GM23338 (cell line): ENCODE measurements at regions not wholly inside any gene's neighbourhood (a gene's known extent, or its start where the extent isn't known, plus 50 kb on each side); places are given as distances from the start of the nearest gene placed in this dataset.

ENCODE experiments used
- ATAC-seq: fragments of 200-7000 bp; cut with Tn5 transposase; 3 replicates; pipeline ENCODE4 v1.9.1; 2020
- DNase-seq: peaks from one replicate; pipeline ENCODE4 v3.0.0-alpha.2; 2015; ENCODE audit warnings: low spot score
- H2AFZ ChIP-seq: fragments of 200-600 bp; sonication (generic); 2 replicates; pipeline ENCODE4 v1.8.0; 2016; ENCODE audit warnings: antibody characterized with exemption, mild to moderate bottlenecking, moderate library complexity
- H3F3A ChIP-seq: fragments of 200-600 bp; sonication (generic); replicated peaks from 2 replicates; pipeline ENCODE4 v1.8.0; 2017; ENCODE audit warnings: antibody characterized with exemption, mixed run types, low read depth
- H3K27ac ChIP-seq: fragments of 200-600 bp; sonication (generic); 2 replicates; pipeline ENCODE4 v1.6.1; 2016; ENCODE audit warnings: low read depth
- H3K27me3 ChIP-seq: fragments of 200-600 bp; sonication (generic); 2 replicates; pipeline ENCODE4 v1.8.0; 2016; ENCODE audit warnings: mild to moderate bottlenecking, mixed run types, moderate library complexity; ENCODE audit not compliant: insufficient read depth
- H3K36me3 ChIP-seq: fragments of 200-600 bp; sonication (generic); 2 replicates; pipeline ENCODE4 v1.8.0; 2016; ENCODE audit warnings: mild to moderate bottlenecking; ENCODE audit not compliant: insufficient read depth
- H3K4me1 ChIP-seq: fragments of 200-600 bp; sonication (generic); 2 replicates; pipeline ENCODE4 v1.8.0; 2016; ENCODE audit warnings: mild to moderate bottlenecking, moderate library complexity; ENCODE audit not compliant: insufficient read depth
- H3K4me2 ChIP-seq: fragments of 200-600 bp; sonication (generic); 2 replicates; pipeline ENCODE4 v1.7.1; 2017; ENCODE audit warnings: mixed run types
- H3K4me3 ChIP-seq: fragments of 200-600 bp; sonication (generic); 2 replicates; pipeline ENCODE4 v1.6.1; 2016; ENCODE audit warnings: mixed run types
- H3K79me2 ChIP-seq: fragments of 200-600 bp; sonication (generic); replicated peaks from 2 replicates; pipeline ENCODE4 v1.8.0; 2017; ENCODE audit warnings: mild to moderate bottlenecking; ENCODE audit not compliant: insufficient read depth
- H3K9me2 ChIP-seq: fragments of 200-600 bp; sonication (generic); 2 replicates; pipeline ENCODE4 v1.8.0; 2017; ENCODE audit not compliant: insufficient read depth
- H4K20me1 ChIP-seq: fragments of 200-600 bp; sonication (generic); replicated peaks from 2 replicates; pipeline ENCODE4 v1.8.0; 2017; ENCODE audit warnings: mild to moderate bottlenecking; ENCODE audit not compliant: insufficient read depth
- H3K27ac Mint-ChIP-seq: 2 replicates; pipeline ENCODE4 v1.8.0; 2020; ENCODE audit warnings: inconsistent platforms, mild to moderate bottlenecking, moderate library complexity, mixed read lengths
- H3K27me3 Mint-ChIP-seq: 3 replicates; pipeline ENCODE4 v1.8.0; 2022; ENCODE audit warnings: low read depth, mild to moderate bottlenecking, moderate library complexity, mixed read lengths, inconsistent platforms; ENCODE audit not compliant: insufficient read depth, poor library complexity
- H3K36me3 Mint-ChIP-seq: 3 replicates; pipeline ENCODE4 v1.8.0; 2021; ENCODE audit warnings: low read depth, mild to moderate bottlenecking, inconsistent platforms, moderate library complexity, mixed read lengths
- H3K4me1 Mint-ChIP-seq: 3 replicates; pipeline ENCODE4 v1.8.0; 2020; ENCODE audit warnings: mild to moderate bottlenecking, inconsistent platforms, mixed read lengths
- H3K4me3 Mint-ChIP-seq: 3 replicates; pipeline ENCODE4 v1.8.0; 2021; ENCODE audit warnings: moderate library complexity, mild to moderate bottlenecking, inconsistent platforms, mixed read lengths
- H3K9me3 Mint-ChIP-seq: 3 replicates; pipeline ENCODE4 v1.8.0; 2020; ENCODE audit warnings: moderate library complexity, mild to moderate bottlenecking, inconsistent platforms, mixed read lengths
- CREB1 ChIP-seq: fragments of 250-450 bp; sonication (Bioruptor Pico); IDR thresholded peaks from 2 replicates; pipeline ENCODE4 v1.5.0; 2020; ENCODE audit warnings: low read depth, mild to moderate bottlenecking, moderate library complexity
- EZH2phosphoT487 ChIP-seq: fragments of 200-600 bp; sonication (generic); IDR thresholded peaks from one replicate; pipeline ENCODE4 v1.8.1; 2018; ENCODE audit warnings: antibody characterized with exemption; ENCODE audit not compliant: unreplicated experiment
- JUNB ChIP-seq: IDR thresholded peaks from one replicate; pipeline ENCODE4 v1.6.1; 2016; ENCODE audit warnings: antibody characterized with exemption; ENCODE audit not compliant: unreplicated experiment
- NANOG ChIP-seq: IDR thresholded peaks from 2 replicates; pipeline ENCODE4 v1.6.1; 2016; ENCODE audit warnings: antibody characterized with exemption, borderline replicate concordance
- POLR2AphosphoS5 ChIP-seq: IDR thresholded peaks from 2 replicates; pipeline ENCODE4 v1.6.1; 2016; ENCODE audit warnings: antibody characterized with exemption, low read depth
- STAT1 ChIP-seq: IDR thresholded peaks from one replicate; pipeline ENCODE4 v1.6.1; 2016; ENCODE audit warnings: antibody characterized with exemption; ENCODE audit not compliant: unreplicated experiment
- ZNF114 ChIP-seq: fragments of 250-450 bp; sonication (Bioruptor Pico); IDR thresholded peaks from 2 replicates; pipeline ENCODE4 v1.5.0; 2020; ENCODE audit warnings: mild to moderate bottlenecking, moderate library complexity
- TF ChIP-seq, protein P1 (sequence below), 2 experiments: fragments of 200-600 bp in 1 of 2; sonication (generic) in 1 of 2; conservative IDR thresholded peaks; 2 replicates each; pipeline versions ENCODE4 v1.5.1 to v1.6.1; 2016 to 2017; ENCODE audit warnings: antibody characterized with exemption in 2 of 2, low read depth in 2 of 2, mild to moderate bottlenecking in 2 of 2, moderate library complexity in 1 of 2
- TF ChIP-seq, protein P2 (sequence below): fragments of 250-450 bp; sonication (Bioruptor Pico); IDR thresholded peaks from 2 replicates; pipeline ENCODE4 v1.5.0; 2020; ENCODE audit warnings: mild to moderate bottlenecking, moderate library complexity
- TF ChIP-seq, protein P3 (sequence below): IDR thresholded peaks from one replicate; pipeline ENCODE4 v1.6.1; 2018; ENCODE audit warnings: antibody characterized with exemption; ENCODE audit not compliant: unreplicated experiment
- TF ChIP-seq, protein P4 (sequence below): IDR thresholded peaks from 2 replicates; pipeline ENCODE4 v1.6.1; 2016; ENCODE audit warnings: antibody characterized with exemption

DNA sequence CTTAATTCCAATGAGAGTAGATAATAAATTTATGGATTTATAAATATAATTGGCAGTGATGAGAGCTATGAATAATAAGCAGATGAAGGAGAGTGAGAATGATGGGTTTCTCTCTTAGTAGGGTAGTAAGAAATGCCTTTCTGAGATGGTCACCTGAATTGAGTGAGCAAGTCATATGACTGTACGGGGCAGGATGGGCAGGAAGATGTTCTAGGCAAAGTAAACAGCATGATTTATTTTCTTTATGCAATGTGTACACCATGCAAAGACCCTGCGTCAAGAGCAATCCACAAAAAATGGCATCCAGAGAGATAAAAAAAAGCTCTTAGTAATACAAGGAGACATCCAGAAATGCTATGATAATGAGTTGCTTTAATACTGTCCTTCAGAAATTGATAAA lies 409.9 kb downstream of the HLX start (continued):
- TF ChIP-seq POLR2AphosphoS5 = no peak
- no peak for TF ChIP-seq CREB1 (CRISPR knock-in tag)
- no peak for TF ChIP-seq EZH2phosphoT487
- no peak for TF ChIP-seq JUNB

DNA sequence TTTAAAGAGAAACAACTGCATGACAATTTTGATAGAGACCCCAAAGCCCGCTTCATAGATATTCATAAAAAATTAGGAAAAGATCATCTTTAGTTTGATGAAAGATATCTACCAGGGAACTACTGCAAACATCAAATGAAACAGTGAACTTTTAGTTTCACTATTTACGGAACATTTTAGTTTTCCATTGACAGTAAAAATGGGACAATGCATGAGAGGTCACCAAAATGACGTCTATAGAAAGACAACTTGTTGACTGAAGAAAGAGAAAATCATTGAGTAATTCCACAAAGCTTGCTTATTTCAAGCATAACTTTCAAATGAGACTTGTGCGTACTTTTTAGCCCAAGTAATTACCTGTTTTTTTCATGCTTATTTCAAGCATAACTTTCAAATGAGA lies 411.4 kb downstream of the HLX start:
- H3K79me2 ChIP-seq = no peaks in the 10 kb centered on the region
- no peak for TF ChIP-seq POLR2AphosphoS5
- TF ChIP-seq EZH2phosphoT487 = no peak
- TF ChIP-seq, protein P1, sequence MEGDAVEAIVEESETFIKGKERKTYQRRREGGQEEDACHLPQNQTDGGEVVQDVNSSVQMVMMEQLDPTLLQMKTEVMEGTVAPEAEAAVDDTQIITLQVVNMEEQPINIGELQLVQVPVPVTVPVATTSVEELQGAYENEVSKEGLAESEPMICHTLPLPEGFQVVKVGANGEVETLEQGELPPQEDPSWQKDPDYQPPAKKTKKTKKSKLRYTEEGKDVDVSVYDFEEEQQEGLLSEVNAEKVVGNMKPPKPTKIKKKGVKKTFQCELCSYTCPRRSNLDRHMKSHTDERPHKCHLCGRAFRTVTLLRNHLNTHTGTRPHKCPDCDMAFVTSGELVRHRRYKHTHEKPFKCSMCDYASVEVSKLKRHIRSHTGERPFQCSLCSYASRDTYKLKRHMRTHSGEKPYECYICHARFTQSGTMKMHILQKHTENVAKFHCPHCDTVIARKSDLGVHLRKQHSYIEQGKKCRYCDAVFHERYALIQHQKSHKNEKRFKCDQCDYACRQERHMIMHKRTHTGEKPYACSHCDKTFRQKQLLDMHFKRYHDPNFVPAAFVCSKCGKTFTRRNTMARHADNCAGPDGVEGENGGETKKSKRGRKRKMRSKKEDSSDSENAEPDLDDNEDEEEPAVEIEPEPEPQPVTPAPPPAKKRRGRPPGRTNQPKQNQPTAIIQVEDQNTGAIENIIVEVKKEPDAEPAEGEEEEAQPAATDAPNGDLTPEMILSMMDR (conservative IDR thresholded peaks at IDR 0.05; ENCODE audit: low read depth in 2 of 2) = no peak
- TF ChIP-seq, protein P2, sequence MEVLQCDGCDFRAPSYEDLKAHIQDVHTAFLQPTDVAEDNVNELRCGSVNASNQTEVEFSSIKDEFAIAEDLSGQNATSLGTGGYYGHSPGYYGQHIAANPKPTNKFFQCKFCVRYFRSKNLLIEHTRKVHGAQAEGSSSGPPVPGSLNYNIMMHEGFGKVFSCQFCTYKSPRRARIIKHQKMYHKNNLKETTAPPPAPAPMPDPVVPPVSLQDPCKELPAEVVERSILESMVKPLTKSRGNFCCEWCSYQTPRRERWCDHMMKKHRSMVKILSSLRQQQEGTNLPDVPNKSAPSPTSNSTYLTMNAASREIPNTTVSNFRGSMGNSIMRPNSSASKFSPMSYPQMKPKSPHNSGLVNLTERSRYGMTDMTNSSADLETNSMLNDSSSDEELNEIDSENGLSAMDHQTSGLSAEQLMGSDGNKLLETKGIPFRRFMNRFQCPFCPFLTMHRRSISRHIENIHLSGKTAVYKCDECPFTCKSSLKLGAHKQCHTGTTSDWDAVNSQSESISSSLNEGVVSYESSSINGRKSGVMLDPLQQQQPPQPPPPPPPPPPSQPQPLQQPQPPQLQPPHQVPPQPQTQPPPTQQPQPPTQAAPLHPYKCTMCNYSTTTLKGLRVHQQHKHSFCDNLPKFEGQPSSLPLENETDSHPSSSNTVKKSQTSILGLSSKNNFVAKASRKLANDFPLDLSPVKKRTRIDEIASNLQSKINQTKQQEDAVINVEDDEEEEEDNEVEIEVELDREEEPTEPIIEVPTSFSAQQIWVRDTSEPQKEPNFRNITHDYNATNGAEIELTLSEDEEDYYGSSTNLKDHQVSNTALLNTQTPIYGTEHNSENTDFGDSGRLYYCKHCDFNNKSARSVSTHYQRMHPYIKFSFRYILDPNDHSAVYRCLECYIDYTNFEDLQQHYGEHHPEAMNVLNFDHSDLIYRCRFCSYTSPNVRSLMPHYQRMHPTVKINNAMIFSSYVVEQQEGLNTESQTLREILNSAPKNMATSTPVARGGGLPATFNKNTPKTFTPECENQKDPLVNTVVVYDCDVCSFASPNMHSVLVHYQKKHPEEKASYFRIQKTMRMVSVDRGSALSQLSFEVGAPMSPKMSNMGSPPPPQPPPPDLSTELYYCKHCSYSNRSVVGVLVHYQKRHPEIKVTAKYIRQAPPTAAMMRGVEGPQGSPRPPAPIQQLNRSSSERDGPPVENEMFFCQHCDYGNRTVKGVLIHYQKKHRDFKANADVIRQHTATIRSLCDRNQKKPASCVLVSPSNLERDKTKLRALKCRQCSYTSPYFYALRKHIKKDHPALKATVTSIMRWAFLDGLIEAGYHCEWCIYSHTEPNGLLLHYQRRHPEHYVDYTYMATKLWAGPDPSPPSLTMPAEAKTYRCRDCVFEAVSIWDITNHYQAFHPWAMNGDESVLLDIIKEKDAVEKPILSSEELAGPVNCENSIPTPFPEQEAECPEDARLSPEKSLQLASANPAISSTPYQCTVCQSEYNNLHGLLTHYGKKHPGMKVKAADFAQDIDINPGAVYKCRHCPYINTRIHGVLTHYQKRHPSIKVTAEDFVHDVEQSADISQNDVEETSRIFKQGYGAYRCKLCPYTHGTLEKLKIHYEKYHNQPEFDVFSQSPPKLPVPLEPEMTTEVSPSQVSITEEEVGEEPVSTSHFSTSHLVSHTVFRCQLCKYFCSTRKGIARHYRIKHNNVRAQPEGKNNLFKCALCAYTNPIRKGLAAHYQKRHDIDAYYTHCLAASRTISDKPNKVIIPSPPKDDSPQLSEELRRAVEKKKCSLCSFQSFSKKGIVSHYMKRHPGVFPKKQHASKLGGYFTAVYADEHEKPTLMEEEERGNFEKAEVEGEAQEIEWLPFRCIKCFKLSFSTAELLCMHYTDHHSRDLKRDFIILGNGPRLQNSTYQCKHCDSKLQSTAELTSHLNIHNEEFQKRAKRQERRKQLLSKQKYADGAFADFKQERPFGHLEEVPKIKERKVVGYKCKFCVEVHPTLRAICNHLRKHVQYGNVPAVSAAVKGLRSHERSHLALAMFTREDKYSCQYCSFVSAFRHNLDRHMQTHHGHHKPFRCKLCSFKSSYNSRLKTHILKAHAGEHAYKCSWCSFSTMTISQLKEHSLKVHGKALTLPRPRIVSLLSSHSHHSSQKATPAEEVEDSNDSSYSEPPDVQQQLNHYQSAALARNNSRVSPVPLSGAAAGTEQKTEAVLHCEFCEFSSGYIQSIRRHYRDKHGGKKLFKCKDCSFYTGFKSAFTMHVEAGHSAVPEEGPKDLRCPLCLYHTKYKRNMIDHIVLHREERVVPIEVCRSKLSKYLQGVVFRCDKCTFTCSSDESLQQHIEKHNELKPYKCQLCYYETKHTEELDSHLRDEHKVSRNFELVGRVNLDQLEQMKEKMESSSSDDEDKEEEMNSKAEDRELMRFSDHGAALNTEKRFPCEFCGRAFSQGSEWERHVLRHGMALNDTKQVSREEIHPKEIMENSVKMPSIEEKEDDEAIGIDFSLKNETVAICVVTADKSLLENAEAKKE (CRISPR knock-in tag) = no peak
- no peak for TF ChIP-seq JUNB
- TF ChIP-seq NANOG = no peak
- TF ChIP-seq, protein P3, sequence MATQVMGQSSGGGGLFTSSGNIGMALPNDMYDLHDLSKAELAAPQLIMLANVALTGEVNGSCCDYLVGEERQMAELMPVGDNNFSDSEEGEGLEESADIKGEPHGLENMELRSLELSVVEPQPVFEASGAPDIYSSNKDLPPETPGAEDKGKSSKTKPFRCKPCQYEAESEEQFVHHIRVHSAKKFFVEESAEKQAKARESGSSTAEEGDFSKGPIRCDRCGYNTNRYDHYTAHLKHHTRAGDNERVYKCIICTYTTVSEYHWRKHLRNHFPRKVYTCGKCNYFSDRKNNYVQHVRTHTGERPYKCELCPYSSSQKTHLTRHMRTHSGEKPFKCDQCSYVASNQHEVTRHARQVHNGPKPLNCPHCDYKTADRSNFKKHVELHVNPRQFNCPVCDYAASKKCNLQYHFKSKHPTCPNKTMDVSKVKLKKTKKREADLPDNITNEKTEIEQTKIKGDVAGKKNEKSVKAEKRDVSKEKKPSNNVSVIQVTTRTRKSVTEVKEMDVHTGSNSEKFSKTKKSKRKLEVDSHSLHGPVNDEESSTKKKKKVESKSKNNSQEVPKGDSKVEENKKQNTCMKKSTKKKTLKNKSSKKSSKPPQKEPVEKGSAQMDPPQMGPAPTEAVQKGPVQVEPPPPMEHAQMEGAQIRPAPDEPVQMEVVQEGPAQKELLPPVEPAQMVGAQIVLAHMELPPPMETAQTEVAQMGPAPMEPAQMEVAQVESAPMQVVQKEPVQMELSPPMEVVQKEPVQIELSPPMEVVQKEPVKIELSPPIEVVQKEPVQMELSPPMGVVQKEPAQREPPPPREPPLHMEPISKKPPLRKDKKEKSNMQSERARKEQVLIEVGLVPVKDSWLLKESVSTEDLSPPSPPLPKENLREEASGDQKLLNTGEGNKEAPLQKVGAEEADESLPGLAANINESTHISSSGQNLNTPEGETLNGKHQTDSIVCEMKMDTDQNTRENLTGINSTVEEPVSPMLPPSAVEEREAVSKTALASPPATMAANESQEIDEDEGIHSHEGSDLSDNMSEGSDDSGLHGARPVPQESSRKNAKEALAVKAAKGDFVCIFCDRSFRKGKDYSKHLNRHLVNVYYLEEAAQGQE = no peak
- no peak for TF ChIP-seq CREB1 (CRISPR knock-in tag)
- TF ChIP-seq, protein P4, sequence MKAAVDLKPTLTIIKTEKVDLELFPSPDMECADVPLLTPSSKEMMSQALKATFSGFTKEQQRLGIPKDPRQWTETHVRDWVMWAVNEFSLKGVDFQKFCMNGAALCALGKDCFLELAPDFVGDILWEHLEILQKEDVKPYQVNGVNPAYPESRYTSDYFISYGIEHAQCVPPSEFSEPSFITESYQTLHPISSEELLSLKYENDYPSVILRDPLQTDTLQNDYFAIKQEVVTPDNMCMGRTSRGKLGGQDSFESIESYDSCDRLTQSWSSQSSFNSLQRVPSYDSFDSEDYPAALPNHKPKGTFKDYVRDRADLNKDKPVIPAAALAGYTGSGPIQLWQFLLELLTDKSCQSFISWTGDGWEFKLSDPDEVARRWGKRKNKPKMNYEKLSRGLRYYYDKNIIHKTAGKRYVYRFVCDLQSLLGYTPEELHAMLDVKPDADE = no peak
- TF ChIP-seq ZNF114 = no peak
- no peak for TF ChIP-seq STAT1
- ATAC-seq = no peak
- H3K4me1 Mint-ChIP-seq = peaks cover 13% of the 10 kb centered on the region; the same call in 2 of the 3 replicates
- H4K20me1 ChIP-seq = no peaks in the 10 kb centered on the region
- no peaks in the 10 kb centered on the region for H3K9me2 ChIP-seq
- H3K9me3 Mint-ChIP-seq = no peaks in the 10 kb centered on the region
- no peaks in the 10 kb centered on the region for H3K36me3 Mint-ChIP-seq
- no peak overlapping the region for H3K4me3 ChIP-seq
- no peak overlapping the region for H2AFZ ChIP-seq
- no peaks in the 10 kb centered on the region for H3K27me3 Mint-ChIP-seq
- no peak for DNase-seq
- H3K27ac ChIP-seq = peak overlapping the region; percentile 48
- H3K4me1 ChIP-seq = peaks cover 16% of the 10 kb centered on the region
- no peak overlapping the region for H3K27ac Mint-ChIP-seq
- H3K27me3 ChIP-seq = no peaks in the 10 kb centered on the region
- H3K36me3 ChIP-seq = no peaks in the 10 kb centered on the region
- no peaks in the 10 kb centered on the region for H3F3A ChIP-seq
- H3K4me3 Mint-ChIP-seq = no peak overlapping the region
- no peak overlapping the region for H3K4me2 ChIP-seq
